Smooth muscle cell (in vitro differentiated cells): ENCODE measurements at regions not wholly inside any gene's neighbourhood (a gene's known extent, or its start where the extent isn't known, plus 50 kb on each side); places are given as distances from the start of the nearest gene placed in this dataset.

Experiments
- DNase-seq: peaks from one replicate; lab custom pipeline; 2025; ENCODE audit not compliant: unreplicated experiment; lab: John Stamatoyannopoulos, UW
- H2AFZ ChIP-seq: fragments of 200-600 bp; sonication (generic); 2 replicates; pipeline ENCODE4 v1.6.0; 2016; ENCODE audit warnings: antibody characterized with exemption, low read depth, mild to moderate bottlenecking
- H3F3A ChIP-seq: fragments of 200-600 bp; sonication (generic); 2 replicates; pipeline ENCODE4 v1.6.0; 2017; ENCODE audit warnings: antibody characterized with exemption, low read depth
- H3K27ac ChIP-seq: fragments of 200-600 bp; sonication (generic); 2 replicates; pipeline ENCODE4 v1.5.1; 2016; ENCODE audit warnings: low read depth, mild to moderate bottlenecking
- H3K27me3 ChIP-seq: fragments of 200-600 bp; sonication (generic); 2 replicates; pipeline ENCODE4 v1.6.1; 2016; ENCODE audit warnings: low read depth, mild to moderate bottlenecking
- H3K36me3 ChIP-seq: fragments of 200-600 bp; sonication (generic); 2 replicates; pipeline ENCODE4 v1.5.1; 2016; ENCODE audit warnings: low read depth
- H3K4me1 ChIP-seq: fragments of 200-600 bp; sonication (generic); 2 replicates; pipeline ENCODE4 v1.5.1; 2016; ENCODE audit warnings: low read depth
- H3K4me2 ChIP-seq: fragments of 200-600 bp; sonication (generic); 2 replicates; pipeline ENCODE4 v1.6.0; 2016; ENCODE audit warnings: mild to moderate bottlenecking
- H3K4me3 ChIP-seq: fragments of 200-600 bp; sonication (generic); 2 replicates; pipeline ENCODE4 v1.5.1; 2016; ENCODE audit warnings: mild to moderate bottlenecking
- H3K79me2 ChIP-seq: fragments of 200-600 bp; sonication (generic); 2 replicates; pipeline ENCODE4 v1.6.0; 2016; ENCODE audit warnings: low read depth, mild to moderate bottlenecking
- H3K9ac ChIP-seq: fragments of 200-600 bp; sonication (generic); 2 replicates; pipeline ENCODE4 v1.6.0; 2016; ENCODE audit warnings: low read depth
- H3K9me3 ChIP-seq: fragments of 200-600 bp; sonication (generic); replicated peaks from 2 replicates; pipeline ENCODE4 v1.5.1; 2016; ENCODE audit warnings: low read depth
- H4K20me1 ChIP-seq: fragments of 200-600 bp; sonication (generic); 2 replicates; pipeline ENCODE4 v1.6.0; 2016; ENCODE audit warnings: low read depth
- WGBS: methylation state at CpG from one replicate; pipeline ENCODE4 v1.1.7; 2016; ENCODE audit warnings: low lambda C conversion rate; 5-methylcytosine and 5-hydroxymethylcytosine counted together
- TF ChIP-seq, protein P1 (sequence below): fragments of 200-600 bp; sonication (generic); IDR thresholded peaks from 2 replicates; pipeline ENCODE4 v1.5.1; 2017; ENCODE audit warnings: borderline replicate concordance, mild to moderate bottlenecking, antibody characterized with exemption; ENCODE audit not compliant: insufficient read depth, poor library complexity, severe bottlenecking

DNA sequence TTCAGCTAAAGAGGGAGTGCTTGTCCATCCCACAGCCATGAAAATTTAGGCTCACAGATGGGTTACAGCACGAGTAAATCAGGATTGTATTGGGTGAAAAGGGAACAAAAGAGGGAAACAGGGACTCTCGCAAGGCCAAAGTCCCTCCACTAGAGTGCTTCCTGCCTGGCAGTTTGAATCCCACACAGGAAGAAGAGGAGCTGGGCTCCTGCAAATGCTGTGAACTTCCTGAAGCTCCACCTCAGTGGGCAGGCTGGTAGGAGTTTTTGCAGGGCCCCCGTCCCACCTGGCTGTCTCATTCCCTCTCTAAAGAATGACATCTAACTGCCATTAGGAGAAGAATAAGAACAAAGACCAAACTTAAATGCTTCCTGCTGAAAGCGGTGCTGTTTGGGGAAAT is 712.0 kb upstream of the PRMT6 start:
- Histone ChIP-seq H3K79me2 (no peaks in the 10 kb centered on the region), H3K4me1 (no peaks in the 10 kb centered on the region), H4K20me1 (no peaks in the 10 kb centered on the region), H3K36me3 (no peaks in the 10 kb centered on the region), H3F3A (no peaks in the 10 kb centered on the region), H3K27me3 (no peaks in the 10 kb centered on the region), H3K9me3 (no peaks in the 10 kb centered on the region), H3K9ac (no peak overlapping the region), H2AFZ (no peak overlapping the region), H3K27ac (no peak overlapping the region), H3K4me3 (no peak overlapping the region), H3K4me2 (no peak overlapping the region)
- WGBS: 63% methylated on average over 4 of the region's 4 CpGs
- TF ChIP-seq, protein P1, sequence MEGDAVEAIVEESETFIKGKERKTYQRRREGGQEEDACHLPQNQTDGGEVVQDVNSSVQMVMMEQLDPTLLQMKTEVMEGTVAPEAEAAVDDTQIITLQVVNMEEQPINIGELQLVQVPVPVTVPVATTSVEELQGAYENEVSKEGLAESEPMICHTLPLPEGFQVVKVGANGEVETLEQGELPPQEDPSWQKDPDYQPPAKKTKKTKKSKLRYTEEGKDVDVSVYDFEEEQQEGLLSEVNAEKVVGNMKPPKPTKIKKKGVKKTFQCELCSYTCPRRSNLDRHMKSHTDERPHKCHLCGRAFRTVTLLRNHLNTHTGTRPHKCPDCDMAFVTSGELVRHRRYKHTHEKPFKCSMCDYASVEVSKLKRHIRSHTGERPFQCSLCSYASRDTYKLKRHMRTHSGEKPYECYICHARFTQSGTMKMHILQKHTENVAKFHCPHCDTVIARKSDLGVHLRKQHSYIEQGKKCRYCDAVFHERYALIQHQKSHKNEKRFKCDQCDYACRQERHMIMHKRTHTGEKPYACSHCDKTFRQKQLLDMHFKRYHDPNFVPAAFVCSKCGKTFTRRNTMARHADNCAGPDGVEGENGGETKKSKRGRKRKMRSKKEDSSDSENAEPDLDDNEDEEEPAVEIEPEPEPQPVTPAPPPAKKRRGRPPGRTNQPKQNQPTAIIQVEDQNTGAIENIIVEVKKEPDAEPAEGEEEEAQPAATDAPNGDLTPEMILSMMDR: no peak
- no peak for DNase-seq

DNA sequence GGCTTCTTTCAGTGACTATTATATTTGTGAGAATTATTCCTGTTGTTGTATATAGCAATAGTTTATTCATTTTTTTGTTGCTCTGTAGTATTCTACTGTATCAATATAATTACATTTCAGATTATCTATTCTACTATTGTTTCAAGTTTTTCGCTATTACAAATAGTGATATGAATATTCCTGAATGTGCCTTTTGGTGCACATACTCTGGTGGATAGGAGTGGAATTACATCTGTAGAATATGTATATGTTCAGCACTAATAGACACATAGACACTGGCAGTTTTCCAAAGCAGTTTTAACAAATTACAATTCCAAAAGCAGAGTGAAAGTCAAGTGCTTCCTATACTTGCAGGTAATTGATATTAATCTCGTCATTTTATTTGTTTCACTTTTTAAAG is 696.2 kb upstream of the PRMT6 start:
- H3K27ac ChIP-seq: no peak overlapping the region
- no peak for DNase-seq
- no peak overlapping the region for H2AFZ ChIP-seq
- H3K4me2 ChIP-seq: no peak overlapping the region
- H3F3A ChIP-seq: no peaks in the 10 kb centered on the region
- no peaks in the 10 kb centered on the region for H4K20me1 ChIP-seq
- no peaks in the 10 kb centered on the region for H3K4me1 ChIP-seq
- WGBS: 86% methylated on average over 2 of the region's 2 CpGs
- H3K36me3 ChIP-seq: no peaks in the 10 kb centered on the region
- TF ChIP-seq, protein P1: no peak
- peaks cover 2% of the 10 kb centered on the region for H3K9me3 ChIP-seq
- no peaks in the 10 kb centered on the region for H3K79me2 ChIP-seq
- H3K9ac ChIP-seq: no peak overlapping the region
- H3K27me3 ChIP-seq: no peaks in the 10 kb centered on the region
- H3K4me3 ChIP-seq: no peak overlapping the region

DNA sequence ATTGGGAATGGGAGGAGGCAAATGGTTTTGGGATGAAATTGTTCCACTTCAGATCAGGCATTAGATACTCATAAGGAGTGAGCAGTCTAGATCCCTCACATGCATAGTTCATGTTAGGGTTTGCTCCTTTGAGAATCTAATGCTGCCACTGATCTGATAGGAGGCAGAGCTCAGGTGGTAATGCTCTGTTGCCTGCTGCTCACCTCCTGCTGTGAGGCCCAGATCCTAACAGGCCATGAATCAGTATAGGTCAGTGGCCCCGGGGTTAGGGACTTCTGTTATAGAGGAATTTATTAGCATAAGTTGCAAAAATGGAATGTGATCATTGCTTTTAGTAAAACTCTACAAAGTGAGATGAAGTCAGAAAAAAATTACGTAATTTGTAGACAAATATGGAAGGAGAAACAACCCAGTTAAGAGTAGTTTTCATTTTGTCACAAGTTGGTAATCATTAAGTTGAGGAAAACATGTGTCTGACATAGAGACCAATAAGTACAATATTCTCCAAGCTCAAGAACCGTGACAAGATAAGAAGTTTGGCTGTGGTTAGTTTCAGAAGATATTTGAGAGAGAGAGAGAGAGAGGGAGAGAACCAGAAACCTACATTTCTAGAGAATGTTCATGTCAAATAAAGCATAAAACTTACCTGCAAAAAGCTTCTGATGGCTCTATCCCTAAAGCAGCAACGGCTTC is 689.7 kb upstream of the PRMT6 start:
- Histone ChIP-seq H3K27me3 (no peaks in the 10 kb centered on the region), H3K79me2 (no peaks in the 10 kb centered on the region)
- TF ChIP-seq, protein P1: no peak

DNA sequence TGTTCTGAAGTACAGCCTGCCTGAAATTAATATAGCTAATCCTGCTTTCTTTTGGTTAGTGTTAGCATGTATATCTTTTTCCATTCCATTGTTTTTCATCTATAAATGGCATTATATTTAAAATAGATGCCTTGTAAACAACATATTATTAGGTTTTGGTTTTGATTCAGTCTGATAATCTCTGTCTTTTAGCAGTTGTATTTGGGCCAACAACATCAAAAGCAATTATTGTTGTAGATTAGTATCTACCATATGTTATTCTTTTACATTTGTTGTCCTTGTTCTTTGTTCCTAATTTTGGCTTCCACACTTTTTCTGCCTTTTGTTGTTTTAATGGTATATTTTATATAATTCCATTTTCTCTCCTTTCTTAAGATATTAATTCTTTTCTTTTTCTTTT is 678.2 kb upstream of the PRMT6 start:
- Histone ChIP-seq H3K4me3 (no peak overlapping the region), H3K27ac (no peak overlapping the region), H3K27me3 (no peaks in the 10 kb centered on the region), H3K4me2 (no peak overlapping the region), H3K36me3 (no peaks in the 10 kb centered on the region), H4K20me1 (no peaks in the 10 kb centered on the region), H3K9ac (no peak overlapping the region), H3F3A (no peaks in the 10 kb centered on the region), H3K9me3 (no peaks in the 10 kb centered on the region), H3K4me1 (no peaks in the 10 kb centered on the region), H2AFZ (no peak overlapping the region), H3K79me2 (no peaks in the 10 kb centered on the region)
- TF ChIP-seq, protein P1: no peak
- no peak for DNase-seq

More for the DNA sequence above, 689.7 kb upstream of the PRMT6 start:
- no peak overlapping the region for H3K4me2 ChIP-seq
- H2AFZ ChIP-seq: no peak overlapping the region
- H3K4me1 ChIP-seq: no peaks in the 10 kb centered on the region
- H4K20me1 ChIP-seq: no peaks in the 10 kb centered on the region
- no peak for DNase-seq
- WGBS: 80% methylated on average over 4 of the region's 4 CpGs
- no peaks in the 10 kb centered on the region for H3K36me3 ChIP-seq
- H3K9me3 ChIP-seq: no peaks in the 10 kb centered on the region
- no peak overlapping the region for H3K27ac ChIP-seq
- H3F3A ChIP-seq: no peaks in the 10 kb centered on the region
- H3K9ac ChIP-seq: no peak overlapping the region
- no peak overlapping the region for H3K4me3 ChIP-seq
